H1 (cell line): ENCODE measurements at regions not wholly inside any gene's neighbourhood (a gene's known extent, or its start where the extent isn't known, plus 50 kb on each side); places are given as distances from the start of the nearest gene placed in this dataset.

Experiments used
- CTCF ChIA-PET: fragments of 300-600 bp; sonication (Branson Sonifier 250); formaldehyde crosslinking; loops from one replicate; lab custom pipeline; 2021; ENCODE audit not compliant: partially characterized antibody; lab: Charles Lee
- POLR2A ChIA-PET: fragments of 300-600 bp; sonication (Branson Sonifier 250); formaldehyde crosslinking; loops from one replicate; lab custom pipeline; 2021; ENCODE audit warnings: inconsistent platforms; ENCODE audit not compliant: partially characterized antibody; lab: Charles Lee
- DNase-seq, 2 experiments: peaks; one replicate each; pipeline versions ENCODE4 v3.0.0 to v3.0.0-alpha.2; 2010 to 2022; ENCODE audit warnings: low spot score in 2 of 2, low read depth in 1 of 2, mixed read lengths in 1 of 2
- FAIRE-seq: peaks from 2 replicates; lab custom pipeline; 2011; peaks lifted over from hg19 to GRCh38; lab: Jason Lieb, UNC
- H2AFZ ChIP-seq: 2 replicates; pipeline ENCODE4 v1.8.1; 2012; ENCODE audit warnings: low read length, inconsistent platforms
- H2AK5ac ChIP-seq: 2 replicates; pipeline ENCODE4 v1.6.1; 2013; ENCODE audit warnings: low read depth, low read length
- H2BK120ac ChIP-seq: replicated peaks from 2 replicates; pipeline ENCODE3; 2013; ENCODE audit warnings: low read depth, low read length, inconsistent platforms
- H2BK12ac ChIP-seq: 2 replicates; pipeline ENCODE4 v1.6.1; 2013; ENCODE audit warnings: low read depth, low read length
- H2BK15ac ChIP-seq: 2 replicates; pipeline ENCODE4 v1.6.1; 2013; ENCODE audit warnings: low read length
- H2BK20ac ChIP-seq: 2 replicates; pipeline ENCODE4 v1.6.1; 2013; ENCODE audit warnings: low read length
- H2BK5ac ChIP-seq: 2 replicates; pipeline ENCODE4 v1.6.1; 2013; ENCODE audit warnings: low read depth, low read length
- H3K14ac ChIP-seq: 2 replicates; pipeline ENCODE4 v1.6.1; 2013; ENCODE audit warnings: inconsistent platforms; ENCODE audit not compliant: insufficient read length
- H3K18ac ChIP-seq: 2 replicates; pipeline ENCODE4 v1.6.1; 2013; ENCODE audit warnings: low read length; ENCODE audit errors: extremely low read depth
- H3K23ac ChIP-seq: 2 replicates; pipeline ENCODE4 v1.6.1; 2013; ENCODE audit warnings: inconsistent platforms; ENCODE audit not compliant: insufficient read length
- H3K23me2 ChIP-seq: 2 replicates; pipeline ENCODE4 v1.6.1; 2013; ENCODE audit warnings: low read depth, low read length
- H3K27ac ChIP-seq: 2 replicates; pipeline ENCODE4 v1.6.1; 2011; ENCODE audit warnings: low read depth, low read length, inconsistent platforms
- H3K27me3 ChIP-seq, 4 experiments: replicated peaks in 1 of 4; 1 replicate in 1 of 4; 2 replicates in 3 of 4; pipeline versions ENCODE4 v1.6.1 to v1.8.1; 2011 to 2013; ENCODE audit warnings: low read length in 3 of 4, mild to moderate bottlenecking in 3 of 4, inconsistent platforms in 2 of 4, mixed read lengths in 2 of 4, moderate library complexity in 1 of 4; ENCODE audit not compliant: control insufficient read depth in 3 of 4, insufficient read depth in 3 of 4; ENCODE audit errors: extremely low read depth in 1 of 4
- H3K36me3 ChIP-seq, 4 experiments: 2 replicates each; pipeline versions ENCODE4 v1.6.1 to v1.8.1; 2011 to 2013; ENCODE audit warnings: mild to moderate bottlenecking in 4 of 4, low read length in 3 of 4, moderate library complexity in 2 of 4, control low read depth in 1 of 4, inconsistent platforms in 1 of 4; ENCODE audit not compliant: insufficient read depth in 4 of 4, control insufficient read depth in 2 of 4
- H3K4ac ChIP-seq: replicated peaks from 2 replicates; pipeline ENCODE3; 2013; ENCODE audit warnings: low read length, low read depth, mixed read lengths, inconsistent platforms; ENCODE audit not compliant: insufficient read length
- H3K4me1 ChIP-seq, 4 experiments: replicated peaks in 1 of 4; 1 replicate in 1 of 4; 2 replicates in 3 of 4; pipeline versions ENCODE4 v1.6.1 to v1.8.1; 2011 to 2013; ENCODE audit warnings: low read length in 3 of 4, inconsistent platforms in 2 of 4, mixed read lengths in 1 of 4; ENCODE audit not compliant: insufficient read depth in 4 of 4, control insufficient read depth in 3 of 4
- H3K4me2 ChIP-seq, 2 experiments: 2 replicates each; pipeline versions ENCODE4 v1.6.1 to v1.8.1; 2011 to 2013; ENCODE audit warnings: low read depth in 2 of 2, low read length in 2 of 2, control low read depth in 1 of 2, inconsistent platforms in 1 of 2, mild to moderate bottlenecking in 1 of 2; ENCODE audit not compliant: insufficient read depth in 1 of 2
- H3K4me3 ChIP-seq, 4 experiments: fragments of 200-600, 300-600 bp in 1 of 4; sonication (generic), shearing (Covaris generic), sonication (Bioruptor Twin) in 1 of 4; 2 replicates each; pipeline versions ENCODE4 v1.5.1 to v1.8.1; 2011 to 2016; ENCODE audit warnings: low read length in 4 of 4, low read depth in 3 of 4, control low read depth in 2 of 4, inconsistent platforms in 2 of 4, mild to moderate bottlenecking in 2 of 4, mixed read lengths in 1 of 4, moderate library complexity in 1 of 4; ENCODE audit not compliant: insufficient read depth in 2 of 4; ENCODE audit errors: extremely low read depth in 1 of 4
- H3K56ac ChIP-seq: replicated peaks from 2 replicates; pipeline ENCODE3; 2013; ENCODE audit warnings: low read depth, mild to moderate bottlenecking, mixed read lengths, low read length, inconsistent platforms; ENCODE audit not compliant: insufficient read length
- H3K79me1 ChIP-seq: 2 replicates; pipeline ENCODE4 v1.6.1; 2013; ENCODE audit warnings: low read depth, low read length, control low read depth
- H3K79me2 ChIP-seq, 2 experiments: 2 replicates each; pipeline versions ENCODE4 v1.6.1 to v1.8.1; 2012 to 2013; ENCODE audit warnings: low read length in 2 of 2, mild to moderate bottlenecking in 2 of 2, inconsistent platforms in 1 of 2; ENCODE audit not compliant: insufficient read depth in 2 of 2, control insufficient read depth in 1 of 2
- H3K9ac ChIP-seq, 4 experiments: replicated peaks in 1 of 4; 1 replicate in 1 of 4; 2 replicates in 3 of 4; pipeline versions ENCODE4 v1.6.1 to v1.8.1; 2011 to 2013; ENCODE audit warnings: low read depth in 3 of 4, low read length in 3 of 4, control low read depth in 2 of 4, mild to moderate bottlenecking in 2 of 4, moderate library complexity in 2 of 4, inconsistent platforms in 1 of 4; ENCODE audit errors: extremely low read depth in 1 of 4
- H3K9me3 ChIP-seq, 2 experiments: 2 replicates each; pipeline versions ENCODE4 v1.6.1 to v1.8.1; 2012 to 2013; ENCODE audit warnings: mild to moderate bottlenecking in 2 of 2, moderate library complexity in 2 of 2, control low read depth in 1 of 2, inconsistent platforms in 1 of 2, low read depth in 1 of 2, low read length in 1 of 2, mixed read lengths in 1 of 2; ENCODE audit not compliant: insufficient read depth in 2 of 2
- H4K20me1 ChIP-seq, 2 experiments: replicated peaks in 1 of 2; 2 replicates each; pipeline versions ENCODE3 to v1.8.1; 2011 to 2013; ENCODE audit warnings: inconsistent platforms in 2 of 2, low read length in 2 of 2, mild to moderate bottlenecking in 1 of 2; ENCODE audit not compliant: insufficient read depth in 2 of 2, control insufficient read depth in 1 of 2
- H4K5ac ChIP-seq: 2 replicates; pipeline ENCODE4 v1.6.1; 2013; ENCODE audit warnings: low read length, low read depth, mixed read lengths, inconsistent platforms; ENCODE audit not compliant: insufficient read length
- H4K8ac ChIP-seq: 2 replicates; pipeline ENCODE4 v1.8.0; 2013; ENCODE audit warnings: mild to moderate bottlenecking, moderate library complexity, low read length, inconsistent platforms; ENCODE audit not compliant: insufficient read depth; ENCODE audit errors: extremely low read depth
- H4K91ac ChIP-seq: replicated peaks from 2 replicates; pipeline ENCODE3; 2013; ENCODE audit warnings: low read length, mixed read lengths, inconsistent platforms; ENCODE audit not compliant: insufficient read length
- ASH2L ChIP-seq: fragments of 200-600, 300-600 bp; sonication (generic); IDR thresholded peaks from one replicate; pipeline ENCODE4 v1.7.1; 2017; ENCODE audit warnings: low read length
- BCL11A ChIP-seq, 2 experiments: IDR thresholded peaks; one replicate each; pipeline ENCODE4 v1.6.1; 2011; ENCODE audit warnings: low read depth in 2 of 2, low read length in 2 of 2, mild to moderate bottlenecking in 2 of 2
- CEBPB ChIP-seq: IDR thresholded peaks from 2 replicates; pipeline ENCODE4 v1.6.1; 2012; ENCODE audit warnings: low read depth, low read length
- CHD1 ChIP-seq: IDR thresholded peaks from 2 replicates; pipeline ENCODE4 v1.6.1; 2012; ENCODE audit warnings: low read depth, low read length, improper control_type of control experiment
- JUN ChIP-seq: IDR thresholded peaks from 2 replicates; pipeline ENCODE4 v1.6.1; 2011; ENCODE audit warnings: low read depth, mild to moderate bottlenecking, improper control_type of control experiment, low read length
- JUND ChIP-seq: IDR thresholded peaks from 2 replicates; pipeline ENCODE4 v1.6.1; 2011; ENCODE audit warnings: mild to moderate bottlenecking, improper control_type of control experiment, low read length
- RNF2 ChIP-seq: fragments of 200-900, 300-1000 bp; sonication (generic); IDR thresholded peaks from 2 replicates; pipeline ENCODE4 v1.7.1; 2016; ENCODE audit warnings: borderline replicate concordance, low read depth, mild to moderate bottlenecking, antibody characterized with exemption, low read length; ENCODE audit not compliant: poor library complexity, severe bottlenecking; ENCODE audit errors: missing control alignments
- SAP30 ChIP-seq: fragments of 300-600 bp; sonication (generic); IDR thresholded peaks from 2 replicates; pipeline ENCODE4 v1.7.1; 2012; ENCODE audit warnings: low read length, moderate library complexity, mild to moderate bottlenecking, inconsistent platforms; ENCODE audit not compliant: insufficient read depth, insufficient replicate concordance
- SRF ChIP-seq: IDR thresholded peaks from 2 replicates; pipeline ENCODE4 v1.6.1; 2011; ENCODE audit warnings: mild to moderate bottlenecking, low read depth, low read length, moderate library complexity
- TCF12 ChIP-seq: IDR thresholded peaks from 2 replicates; pipeline ENCODE4 v1.6.1; 2011; ENCODE audit warnings: low read depth, mild to moderate bottlenecking, low read length
- TEAD4 ChIP-seq: IDR thresholded peaks from 2 replicates; pipeline ENCODE4 v1.6.1; 2012; ENCODE audit warnings: low read depth, low read length, inconsistent platforms, mixed read lengths
- YY1 ChIP-seq: IDR thresholded peaks from 2 replicates; pipeline ENCODE4 v1.6.1; 2011; ENCODE audit warnings: low read depth, mild to moderate bottlenecking, low read length
- WGBS, 2 experiments: shearing (Covaris generic) in 1 of 2; methylation state at CpG; one replicate each; pipeline versions ENCODE4 v1.1.6 to v1.1.7; 2013 to 2015; ENCODE audit warnings: low lambda C conversion rate in 2 of 2, mixed read lengths in 2 of 2, inconsistent platforms in 1 of 2, low coverage in 1 of 2, missing lambda C conversion rate in 1 of 2; ENCODE audit not compliant: insufficient replicate concordance in 2 of 2, insufficient coverage in 1 of 2, insufficient read length in 1 of 2; ENCODE audit errors: extremely low coverage in 1 of 2, missing lambda C conversion rate in 1 of 2; 5-methylcytosine and 5-hydroxymethylcytosine counted together
- TF ChIP-seq, protein P1 (sequence below): IDR thresholded peaks from 2 replicates; pipeline ENCODE4 v1.6.1; 2011; ENCODE audit warnings: low read depth, mild to moderate bottlenecking, low read length; ENCODE audit not compliant: insufficient read depth

DNA sequence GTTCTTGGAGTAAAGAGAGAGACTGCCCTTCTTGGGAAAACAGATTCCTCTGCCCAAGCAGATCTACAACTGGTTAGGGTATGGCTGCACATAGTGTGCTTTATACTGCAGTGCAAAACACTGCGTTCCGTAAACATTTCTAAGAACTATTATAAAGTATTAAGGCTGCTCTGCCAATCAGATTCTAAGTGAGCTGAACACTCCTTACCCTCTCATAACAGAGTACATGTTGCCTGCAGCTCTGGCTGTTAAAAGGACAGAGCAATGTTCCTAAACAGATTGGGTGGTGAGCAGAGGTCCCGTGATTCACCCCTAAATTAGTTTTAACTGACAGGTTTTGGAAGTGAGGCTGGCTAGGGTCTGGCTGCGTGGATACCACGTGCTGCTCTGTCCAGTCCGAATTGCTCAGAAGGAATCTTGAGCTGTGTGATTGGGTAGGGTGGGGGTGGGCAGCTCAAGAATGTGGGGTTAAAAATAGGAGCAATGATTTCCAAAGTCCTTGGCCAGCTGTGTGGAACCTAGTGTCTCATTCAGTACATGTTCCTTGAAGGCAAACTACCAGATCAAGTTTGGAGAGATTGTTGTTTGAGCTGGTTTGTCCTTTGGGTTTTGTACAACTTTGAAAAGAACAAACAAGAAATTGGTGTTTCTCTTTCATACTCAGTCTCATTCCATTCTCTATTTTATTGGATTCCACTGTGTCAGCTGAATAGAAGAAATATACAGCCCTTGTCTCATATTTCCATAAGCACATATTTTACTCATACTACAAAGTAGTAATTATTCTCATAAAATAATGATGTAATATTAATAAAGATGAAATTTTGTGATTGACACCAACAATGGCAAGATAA is 497.6 kb upstream of the CD180 start:
- Histone ChIP-seq H2AFZ (no peak overlapping the region), H4K91ac (no peak overlapping the region), H3K56ac (no peak overlapping the region), H3K4me2 (no peak overlapping the region), H3K79me2 (no peaks in the 10 kb centered on the region), H4K5ac (no peak overlapping the region), H3K9me3 (peaks cover 0 to 3% of the 10 kb centered on the region in 2 experiments; a peak in 1 of 4 replicates), H2BK12ac (no peak overlapping the region), H2AK5ac (no peak overlapping the region), H3K4me3 (no peak overlapping the region), H3K18ac (no peak overlapping the region), H2BK5ac (no peak overlapping the region), H2BK15ac (no peak overlapping the region), H3K36me3 (no peaks in the 10 kb centered on the region; a peak in 1 of 8 replicates), H2BK20ac (no peak overlapping the region), H3K27ac (no peak overlapping the region), H4K20me1 (no peaks in the 10 kb centered on the region), H3K27me3 (no peaks in the 10 kb centered on the region), H3K4me1 (no peaks in the 10 kb centered on the region), H3K4ac (no peak overlapping the region), H3K9ac (no peak overlapping the region), H3K14ac (no peak overlapping the region), H3K79me1 (no peaks in the 10 kb centered on the region), H3K23me2 (no peaks in the 10 kb centered on the region), H2BK120ac (no peak overlapping the region), H4K8ac (no peak overlapping the region), H3K23ac (no peak overlapping the region)
- DNase-seq (no peak), FAIRE-seq (no peak)
- WGBS, 2 experiments: 90% methylated on average over 6 of the region's 6 CpGs; no CpG with 5 or more reads in 1 of the 2 experiments
- CTCF ChIA-PET: no interaction called here
- POLR2A ChIA-PET: interaction anchor here (0.8 kb wide), 1 partner anchor 14 kb away, joined by 3 read pairs; no protein-coding TSS in a partner anchor
- TF ChIP-seq SRF (no peak), TEAD4 (no peak), CEBPB (no peak), SAP30 (no peak), CHD1 (no peak), ASH2L (no peak), BCL11A (IDR thresholded peaks at IDR 0.05; ENCODE audit: low read depth in 2 of 2, low read length in 2 of 2) (no peak), TCF12 (no peak), JUN (no peak), YY1 (no peak), RNF2 (no peak), JUND (no peak)
- TF ChIP-seq, protein P1, sequence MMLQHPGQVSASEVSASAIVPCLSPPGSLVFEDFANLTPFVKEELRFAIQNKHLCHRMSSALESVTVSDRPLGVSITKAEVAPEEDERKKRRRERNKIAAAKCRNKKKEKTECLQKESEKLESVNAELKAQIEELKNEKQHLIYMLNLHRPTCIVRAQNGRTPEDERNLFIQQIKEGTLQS: no peak
